ENCODE measurements at regions not wholly inside any gene's neighbourhood (a gene's known extent, or its start where the extent isn't known, plus 50 kb on each side); places are given as distances from the start of the nearest gene placed in this dataset.

- TF ChIP-seq REST (IDR thresholded peaks at IDR 0.05; ENCODE audit: insufficient replicate concordance, low read depth) (no peak), CTCF (IDR thresholded peaks at IDR 0.05; ENCODE audit: insufficient read depth, low read length) (no peak), POLR2AphosphoS5 (IDR thresholded peaks at IDR 0.05; ENCODE audit: low read depth) (no peak)
Measured at GRCh38 chr16:86088816-86089215, 189.9 kb downstream of the IRF8 start.

Data from HL-60 (cell line).